ENCODE measurements at regions not wholly inside any gene's neighbourhood (a gene's known extent, or its start where the extent isn't known, plus 50 kb on each side); places are given as distances from the start of the nearest gene placed in this dataset.

DNA sequence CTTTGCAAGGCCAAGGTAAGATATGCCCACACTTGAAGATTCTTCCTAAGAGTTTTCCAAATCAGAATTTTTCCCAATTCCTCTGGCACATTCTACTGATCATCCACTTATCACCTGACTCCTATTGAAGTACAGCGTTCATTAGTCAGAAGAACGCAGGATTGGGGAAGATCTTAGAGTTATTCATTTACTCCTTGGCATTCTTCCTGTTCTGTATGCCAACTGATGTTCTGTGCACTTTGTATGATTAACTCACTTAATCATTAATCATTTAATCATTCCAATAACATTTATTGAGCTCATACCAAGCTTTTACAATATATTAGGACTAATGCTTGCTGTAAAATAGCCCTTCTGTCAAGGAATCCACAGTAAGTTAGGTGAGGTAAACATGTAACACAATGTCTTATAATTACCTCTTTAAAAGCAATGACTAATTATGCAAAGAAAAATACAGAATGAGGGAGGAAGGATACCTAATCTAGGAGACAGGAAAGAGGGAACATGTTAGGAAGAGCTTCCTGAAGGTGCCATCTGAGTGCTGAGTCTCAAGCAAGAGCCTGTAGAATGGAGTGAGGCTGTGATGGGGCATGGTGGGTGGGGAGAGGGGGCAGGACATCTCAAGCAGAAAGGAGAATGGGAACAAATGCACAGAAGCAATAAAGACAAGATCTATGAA lies 71.1 kb upstream of the DPT start:
- Histone ChIP-seq H3K27me3 (no peaks in the 10 kb centered on the region), H3K9me3 (no peaks in the 10 kb centered on the region), H3K4me3 (no peak overlapping the region), H3K4me1 (no peaks in the 10 kb centered on the region), H3K27ac (no peak overlapping the region), H3K36me3 (no peaks in the 10 kb centered on the region)
- TF ChIP-seq, protein P1, sequence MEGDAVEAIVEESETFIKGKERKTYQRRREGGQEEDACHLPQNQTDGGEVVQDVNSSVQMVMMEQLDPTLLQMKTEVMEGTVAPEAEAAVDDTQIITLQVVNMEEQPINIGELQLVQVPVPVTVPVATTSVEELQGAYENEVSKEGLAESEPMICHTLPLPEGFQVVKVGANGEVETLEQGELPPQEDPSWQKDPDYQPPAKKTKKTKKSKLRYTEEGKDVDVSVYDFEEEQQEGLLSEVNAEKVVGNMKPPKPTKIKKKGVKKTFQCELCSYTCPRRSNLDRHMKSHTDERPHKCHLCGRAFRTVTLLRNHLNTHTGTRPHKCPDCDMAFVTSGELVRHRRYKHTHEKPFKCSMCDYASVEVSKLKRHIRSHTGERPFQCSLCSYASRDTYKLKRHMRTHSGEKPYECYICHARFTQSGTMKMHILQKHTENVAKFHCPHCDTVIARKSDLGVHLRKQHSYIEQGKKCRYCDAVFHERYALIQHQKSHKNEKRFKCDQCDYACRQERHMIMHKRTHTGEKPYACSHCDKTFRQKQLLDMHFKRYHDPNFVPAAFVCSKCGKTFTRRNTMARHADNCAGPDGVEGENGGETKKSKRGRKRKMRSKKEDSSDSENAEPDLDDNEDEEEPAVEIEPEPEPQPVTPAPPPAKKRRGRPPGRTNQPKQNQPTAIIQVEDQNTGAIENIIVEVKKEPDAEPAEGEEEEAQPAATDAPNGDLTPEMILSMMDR (IDR thresholded peaks at IDR 0.05), result no peak
- TF ChIP-seq POLR2A (IDR thresholded peaks at IDR 0.05) (no peak), POLR2AphosphoS5 (IDR thresholded peaks at IDR 0.05; ENCODE audit: insufficient read depth in 1 of 2, low read depth in 1 of 2) (no peak)
- DNase-seq (ENCODE audit: extremely low spot score in 2 of 2), result no peak
- intact Hi-C loops (cut with DNase I), result no loop called here

DNA sequence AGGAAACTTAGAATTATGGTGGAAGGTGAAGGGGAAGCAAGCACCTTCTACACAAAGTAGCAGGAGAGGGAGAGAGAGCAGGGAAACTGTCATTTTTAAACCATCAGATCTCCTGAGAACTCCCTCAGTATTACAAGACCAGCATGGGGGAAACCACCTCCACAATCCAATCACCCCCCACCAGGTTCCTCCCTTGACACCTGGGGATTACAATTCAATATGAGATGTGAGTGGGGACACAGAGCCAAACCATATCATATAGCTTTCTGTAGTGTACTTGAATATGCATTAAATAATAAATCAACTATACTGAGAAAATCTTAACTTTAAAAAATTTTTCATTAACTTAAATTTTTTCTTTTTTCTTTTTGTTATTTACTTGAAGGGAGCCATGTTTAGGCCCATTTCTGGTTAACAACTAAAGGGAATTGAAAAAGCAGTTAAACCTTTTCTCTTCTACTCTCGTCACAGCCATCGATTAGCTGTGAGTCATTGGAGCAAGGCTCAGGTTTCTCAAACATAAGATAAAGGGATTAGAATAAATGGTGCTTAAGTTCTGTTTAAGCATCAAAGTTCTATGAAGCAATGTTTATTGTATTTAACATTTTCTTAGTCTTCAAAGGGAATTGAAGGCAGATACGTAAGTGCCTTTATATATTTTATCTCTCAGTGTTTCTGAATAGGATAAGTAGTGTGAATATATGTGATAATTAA lies 72.2 kb upstream of the DPT start:
- intact Hi-C loops (cut with DNase I), result no loop called here
- Histone ChIP-seq H3K27me3 (no peaks in the 10 kb centered on the region), H3K36me3 (no peaks in the 10 kb centered on the region), H3K27ac (no peak overlapping the region), H3K4me1 (no peaks in the 10 kb centered on the region), H3K9me3 (no peaks in the 10 kb centered on the region), H3K4me3 (no peak overlapping the region)
- no peak for DNase-seq (ENCODE audit: extremely low spot score in 2 of 2)
- no peak for TF ChIP-seq POLR2AphosphoS5 (IDR thresholded peaks at IDR 0.05; ENCODE audit: insufficient read depth in 1 of 2, low read depth in 1 of 2)
- TF ChIP-seq, protein P1 (IDR thresholded peaks at IDR 0.05), result no peak
- no peak for TF ChIP-seq POLR2A (IDR thresholded peaks at IDR 0.05)

DNA sequence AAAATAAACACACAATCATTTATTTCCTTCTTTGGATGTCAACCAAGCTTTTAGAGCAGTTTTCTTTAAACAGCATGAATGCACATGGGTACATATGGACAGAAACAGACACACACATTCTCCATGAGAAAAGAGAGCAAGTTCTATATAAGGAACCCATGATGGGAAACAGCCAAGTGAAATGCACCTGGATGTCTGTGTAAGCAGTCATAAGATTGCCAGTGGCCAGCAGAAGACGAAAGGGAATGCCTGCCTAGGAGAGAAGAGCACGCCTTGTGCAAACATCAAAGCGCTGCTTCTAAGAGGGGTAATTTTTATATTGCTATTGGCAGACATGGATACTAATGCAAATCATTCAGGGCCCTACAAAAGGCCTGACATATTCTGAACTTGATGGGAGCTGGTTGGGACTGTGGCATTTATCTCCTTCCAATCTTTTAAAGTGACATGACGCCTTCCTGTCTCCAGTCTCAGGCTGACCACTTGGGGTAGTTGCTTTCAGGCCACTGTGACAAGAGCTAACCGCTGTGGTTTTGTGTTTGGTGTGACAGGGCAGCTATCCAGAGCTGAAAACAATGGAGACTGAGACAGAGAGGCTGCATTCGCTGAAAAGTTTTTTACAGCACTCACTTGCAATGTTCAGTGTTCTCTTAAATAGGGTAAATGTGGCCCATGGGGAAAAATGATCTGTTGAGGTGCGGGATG lies 75.0 kb upstream of the DPT start:
- H3K4me3 ChIP-seq, result no peak overlapping the region
- no peaks in the 10 kb centered on the region for H3K36me3 ChIP-seq
- no peaks in the 10 kb centered on the region for H3K4me1 ChIP-seq
- TF ChIP-seq POLR2AphosphoS5 (IDR thresholded peaks at IDR 0.05; ENCODE audit: insufficient read depth in 1 of 2, low read depth in 1 of 2), result no peak
- no peak for TF ChIP-seq POLR2A (IDR thresholded peaks at IDR 0.05)
- TF ChIP-seq, protein P1 (IDR thresholded peaks at IDR 0.05), result no peak
- no peak overlapping the region for H3K27ac ChIP-seq
- intact Hi-C loops (cut with DNase I), result no loop called here
- no peaks in the 10 kb centered on the region for H3K9me3 ChIP-seq
- no peak for DNase-seq (ENCODE audit: extremely low spot score in 2 of 2)
- H3K27me3 ChIP-seq, result no peaks in the 10 kb centered on the region

DNA sequence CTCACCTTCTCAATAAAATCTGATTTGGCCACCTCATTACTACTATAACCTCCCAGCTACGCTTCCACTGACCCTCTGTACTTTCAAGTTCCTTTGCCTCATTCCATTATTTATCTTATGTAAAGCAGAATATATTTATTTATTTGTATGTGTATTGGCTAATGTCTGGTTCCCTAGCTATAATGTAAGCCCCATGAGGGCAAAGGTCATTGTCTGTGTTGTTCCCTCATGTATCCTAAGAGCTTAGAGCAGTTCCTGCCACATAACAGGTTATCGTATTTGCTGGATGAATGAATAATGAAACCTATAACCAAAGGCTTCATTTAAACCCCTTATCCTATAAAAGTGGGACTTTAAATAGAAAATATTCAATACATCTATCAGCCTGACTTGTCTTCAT lies 77.9 kb upstream of the DPT start:
- TF ChIP-seq POLR2A (IDR thresholded peaks at IDR 0.05) (no peak), POLR2AphosphoS5 (IDR thresholded peaks at IDR 0.05; ENCODE audit: insufficient read depth in 1 of 2, low read depth in 1 of 2) (no peak)
- TF ChIP-seq, protein P1 (IDR thresholded peaks at IDR 0.05), result no peak
- Histone ChIP-seq H3K27me3 (no peaks in the 10 kb centered on the region), H3K36me3 (no peaks in the 10 kb centered on the region), H3K4me1 (no peaks in the 10 kb centered on the region), H3K4me3 (no peak overlapping the region), H3K27ac (no peak overlapping the region), H3K9me3 (no peaks in the 10 kb centered on the region)
- DNase-seq (ENCODE audit: extremely low spot score in 2 of 2), result no peak
- intact Hi-C loops (cut with DNase I), result no loop called here
